Sigmoid colon (tissue), 6 donors: ENCODE measurements at regions not wholly inside any gene's neighbourhood (a gene's known extent, or its start where the extent isn't known, plus 50 kb on each side); places are given as distances from the start of the nearest gene placed in this dataset.

Source experiments
- DNase-seq: peaks from one replicate; pipeline ENCODE4 v3.0.0-alpha.2; 2019
- H3K27ac ChIP-seq, 4 donors: fragments of 200-600 bp; sonication (generic); one replicate each; pipeline ENCODE4 v1.5.1; 2016 to 2019; ENCODE audit warnings: mild to moderate bottlenecking in 1 of 4
- H3K27me3 ChIP-seq, 3 donors: fragments of 200-600 bp; sonication (generic); one replicate each; pipeline ENCODE4 v1.5.1; 2019; ENCODE audit warnings: mild to moderate bottlenecking in 1 of 3
- H3K36me3 ChIP-seq, 4 donors: fragments of 200-600 bp; sonication (generic); one replicate each; pipeline ENCODE4 v1.5.1; 2016 to 2019
- H3K4me1 ChIP-seq, 4 donors: fragments of 200-600 bp; sonication (generic); one replicate each; pipeline ENCODE4 v1.5.1; 2017 to 2019
- H3K4me3 ChIP-seq, 4 donors: fragments of 200-600 bp; sonication (generic); one replicate each; pipeline ENCODE4 v1.5.1; 2017 to 2019; ENCODE audit warnings: mild to moderate bottlenecking in 2 of 4, moderate library complexity in 1 of 4
- H3K9me3 ChIP-seq, 4 donors: fragments of 200-600 bp in 3 of 4; sonication (generic) in 3 of 4; one replicate each; pipeline versions ENCODE4 v1.5.1 to v1.6.1; 2013 to 2019
- CTCF ChIP-seq, 4 experiments: fragments of 450-650 bp in 3 of 4; fragments of 200-600 bp in 1 of 4; IDR thresholded peaks; one replicate each; pipeline ENCODE4 v1.5.1; 2016 to 2019; ENCODE audit warnings: antibody characterized with exemption in 4 of 4, mild to moderate bottlenecking in 3 of 4, moderate library complexity in 2 of 4
- EP300 ChIP-seq, 4 donors: sonication (generic); formaldehyde crosslinking; IDR thresholded peaks; one replicate each; pipeline ENCODE4 v1.6.1; 2017; ENCODE audit warnings: antibody characterized with exemption in 4 of 4
- POLR2A ChIP-seq, 2 donors: fragments of 450-650 bp; IDR thresholded peaks; one replicate each; pipeline ENCODE4 v1.6.1; 2016; ENCODE audit warnings: antibody characterized with exemption in 2 of 2, mild to moderate bottlenecking in 2 of 2, moderate library complexity in 2 of 2
- POLR2AphosphoS5 ChIP-seq, 4 donors: sonication (generic); formaldehyde crosslinking; IDR thresholded peaks; one replicate each; pipeline ENCODE4 v1.6.1; 2017; ENCODE audit warnings: antibody characterized with exemption in 4 of 4
- WGBS, 2 donors: extraction: QIAGEN DNeasy Blood & Tissue Kit; methylation state at CpG; one replicate each; pipeline ENCODE4 v1.1.7; 2013; 5-methylcytosine and 5-hydroxymethylcytosine counted together
- intact Hi-C: fragments of 100-400 bp; cut with DNase I; formaldehyde crosslinking; loops from one replicate; pipeline ENCODE4 v1.15.1; 2023
- donor health status: healthy with polysubstance abuse.
- donor health status: healthy.

GRCh38 chr5:98041661-98042060, 731.8 kb upstream of the RGMB start:
- Histone ChIP-seq H3K27me3 (no peaks in the 10 kb centered on the region), H3K9me3 (no peaks in the 10 kb centered on the region), H3K4me3 (no peak overlapping the region), H3K36me3 (no peaks in the 10 kb centered on the region), H3K27ac (no peak overlapping the region), H3K4me1 (no peaks in the 10 kb centered on the region)
- intact Hi-C loops = no loop called here
- TF ChIP-seq EP300 (IDR thresholded peaks at IDR 0.05) = no peak
- TF ChIP-seq CTCF (IDR thresholded peaks at IDR 0.05) = no peak
- TF ChIP-seq POLR2AphosphoS5 (IDR thresholded peaks at IDR 0.05) = no peak
- no peak for TF ChIP-seq POLR2A (IDR thresholded peaks at IDR 0.05)
- no peak for DNase-seq

GRCh38 chr5:98042521-98042920, 730.9 kb upstream of the RGMB start:
- no peaks in the 10 kb centered on the region for H3K9me3 ChIP-seq
- H3K27ac ChIP-seq = no peak overlapping the region
- no peaks in the 10 kb centered on the region for H3K36me3 ChIP-seq
- no peaks in the 10 kb centered on the region for H3K4me1 ChIP-seq
- H3K4me3 ChIP-seq = no peak overlapping the region
- TF ChIP-seq EP300 (IDR thresholded peaks at IDR 0.05) = no peak
- TF ChIP-seq POLR2AphosphoS5 (IDR thresholded peaks at IDR 0.05) = no peak
- TF ChIP-seq CTCF (IDR thresholded peaks at IDR 0.05) = no peak
- TF ChIP-seq POLR2A (IDR thresholded peaks at IDR 0.05) = no peak
- intact Hi-C loops = no loop called here
- no peak for DNase-seq
- WGBS, 2 donors = 49 to 72% methylated on average over 1 of the region's 1 CpG
- H3K27me3 ChIP-seq = no peaks in the 10 kb centered on the region

- intact Hi-C loops = no loop called here
- TF ChIP-seq POLR2A (IDR thresholded peaks at IDR 0.05) = no peak
- no peak for TF ChIP-seq CTCF (IDR thresholded peaks at IDR 0.05)
- TF ChIP-seq EP300 (IDR thresholded peaks at IDR 0.05) = no peak
- no peak for TF ChIP-seq POLR2AphosphoS5 (IDR thresholded peaks at IDR 0.05)
Measured at GRCh38 chr5:98042961-98043360, 730.5 kb upstream of the RGMB start.

GRCh38 chr5:98050583-98050982, 722.9 kb upstream of the RGMB start:
- TF ChIP-seq EP300 (IDR thresholded peaks at IDR 0.05) (no peak), POLR2AphosphoS5 (IDR thresholded peaks at IDR 0.05) (no peak), CTCF (IDR thresholded peaks at IDR 0.05) (no peak), POLR2A (IDR thresholded peaks at IDR 0.05) (no peak)
- H3K27me3 ChIP-seq = no peaks in the 10 kb centered on the region
- no peaks in the 10 kb centered on the region for H3K9me3 ChIP-seq
- DNase-seq = no peak
- WGBS, 2 donors = 92 to 93% methylated on average over 3 of the region's 3 CpGs
- H3K4me1 ChIP-seq = no peaks in the 10 kb centered on the region
- H3K4me3 ChIP-seq = no peak overlapping the region
- intact Hi-C loops = no loop called here
- H3K36me3 ChIP-seq = no peaks in the 10 kb centered on the region
- no peak overlapping the region for H3K27ac ChIP-seq

More at GRCh38 chr5:98042961-98043360, 730.5 kb upstream of the RGMB start:
- Histone ChIP-seq H3K9me3 (no peaks in the 10 kb centered on the region), H3K27me3 (no peaks in the 10 kb centered on the region), H3K27ac (no peak overlapping the region), H3K4me3 (no peak overlapping the region), H3K4me1 (no peaks in the 10 kb centered on the region), H3K36me3 (no peaks in the 10 kb centered on the region)
- no peak for DNase-seq

- no peaks in the 10 kb centered on the region for H3K36me3 ChIP-seq
- intact Hi-C loops = no loop called here
- DNase-seq = no peak
- no peak overlapping the region for H3K27ac ChIP-seq
- TF ChIP-seq POLR2A (IDR thresholded peaks at IDR 0.05) (no peak), CTCF (IDR thresholded peaks at IDR 0.05) (no peak)
- H3K4me1 ChIP-seq = no peaks in the 10 kb centered on the region
- no peak overlapping the region for H3K4me3 ChIP-seq
- no peaks in the 10 kb centered on the region for H3K27me3 ChIP-seq
- no peaks in the 10 kb centered on the region for H3K9me3 ChIP-seq
- 80 to 90% methylated on average over 2 of the region's 2 CpGs for WGBS, 2 donors
Measured at GRCh38 chr5:98053170-98053569, 720.3 kb upstream of the RGMB start.
